Stomach (tissue), 8 donors: ENCODE measurements at regions not wholly inside any gene's neighbourhood (a gene's known extent, or its start where the extent isn't known, plus 50 kb on each side); places are given as distances from the start of the nearest gene placed in this dataset.

ENCODE experiments used
- DNase-seq, 2 donors: peaks; one replicate each; pipeline versions ENCODE4 v3.0.0 to v3.0.0-alpha.2; 2013 to 2019
- H3K27ac ChIP-seq, 5 donors: fragments of 200-600 bp in 4 of 5; sonication (generic) in 4 of 5; one replicate each; pipeline ENCODE4 v1.5.1; 2013 to 2019; ENCODE audit warnings: mild to moderate bottlenecking in 1 of 5, moderate library complexity in 1 of 5
- H3K27me3 ChIP-seq, 3 donors: fragments of 200-600 bp; sonication (generic); one replicate each; pipeline ENCODE4 v1.5.1; 2017 to 2019; ENCODE audit warnings: mixed run types in 1 of 3
- H3K36me3 ChIP-seq, 4 donors: fragments of 200-600 bp; sonication (generic); 1 replicate in 3 of 4; 2 replicates in 1 of 4; pipeline ENCODE4 v1.5.1; 2016 to 2019
- H3K4me1 ChIP-seq, 4 donors: fragments of 200-600 bp; sonication (generic); one replicate each; pipeline ENCODE4 v1.5.1; 2016 to 2019
- H3K4me3 ChIP-seq, 4 donors: fragments of 200-600 bp; sonication (generic) in 3 of 4; one replicate each; pipeline ENCODE4 v1.5.1; 2016 to 2019; ENCODE audit warnings: mild to moderate bottlenecking in 1 of 4
- H3K9me3 ChIP-seq, 4 donors: fragments of 200-600 bp; sonication (generic); one replicate each; pipeline ENCODE4 v1.5.1; 2016 to 2019
- EP300 ChIP-seq: sonication (generic); formaldehyde crosslinking; IDR thresholded peaks from one replicate; pipeline ENCODE4 v1.6.1; 2017; ENCODE audit warnings: antibody characterized with exemption
- POLR2A ChIP-seq, 4 donors: fragments of 450-650 bp; IDR thresholded peaks; one replicate each; pipeline ENCODE4 v1.6.1; 2016; ENCODE audit warnings: antibody characterized with exemption in 4 of 4, control low read depth in 2 of 4, mild to moderate bottlenecking in 1 of 4, moderate library complexity in 1 of 4
- POLR2AphosphoS5 ChIP-seq, 3 donors: sonication (generic); formaldehyde crosslinking; IDR thresholded peaks; one replicate each; pipeline ENCODE4 v1.6.1; 2016; ENCODE audit warnings: antibody characterized with exemption in 3 of 3
- WGBS, 5 donors: extraction: QIAGEN DNeasy Blood & Tissue Kit in 3 of 5; methylation state at CpG; one replicate each; pipeline versions ENCODE4 v1.1.5 to v1.1.7; 2013 to 2018; 5-methylcytosine and 5-hydroxymethylcytosine counted together
- intact Hi-C: fragments of 100-400 bp; cut with DNase I; formaldehyde crosslinking; loops from one replicate; pipeline ENCODE4 v1.15.1; 2023; ENCODE audit warnings: low total_unique reads
- TF ChIP-seq, protein P1 (sequence below), 7 experiments: fragments of 450-650 bp in 4 of 7; fragments of 200-600 bp in 3 of 7; sonication (generic) in 3 of 7; IDR thresholded peaks; one replicate each; pipeline ENCODE4 v1.5.1; 2016 to 2019; ENCODE audit warnings: antibody characterized with exemption in 7 of 7, control low read depth in 2 of 7, mild to moderate bottlenecking in 1 of 7
- donor health status: healthy with polysubstance abuse.
- donor health status: Bipolar disorder and iron deficiency.
- donor health status: healthy.

DNA sequence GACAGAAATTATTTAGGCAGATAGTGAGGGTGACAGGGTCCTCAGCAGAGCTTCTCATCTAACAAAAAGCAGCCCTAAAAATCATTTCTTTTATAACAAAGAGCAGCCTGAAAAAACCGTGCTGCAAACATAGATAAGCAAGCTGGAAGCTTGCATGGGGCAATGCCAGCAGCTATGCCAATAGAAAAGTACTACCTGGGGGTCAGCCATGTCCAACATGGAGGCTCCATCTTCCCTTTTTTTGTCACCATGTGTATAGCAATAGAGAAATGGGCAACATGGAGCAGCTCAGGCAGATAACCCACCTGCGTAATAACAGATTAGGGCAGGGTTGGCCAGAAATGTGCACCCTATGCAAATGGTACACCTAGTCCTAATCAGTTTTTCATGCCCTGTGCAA, 57.4 kb upstream of the IGLL5 start:
- Histone ChIP-seq H3K27me3 (peaks cover 0 to 20% (median 6%) of the 10 kb centered on the region in 3 donors), H3K36me3 (no peaks in the 10 kb centered on the region), H3K4me1 (no peaks in the 10 kb centered on the region), H3K4me3 (no peak overlapping the region), H3K27ac (no peak overlapping the region), H3K9me3 (peaks cover 0 to 14% (median 13%) of the 10 kb centered on the region in 4 donors)
- TF ChIP-seq POLR2AphosphoS5 (IDR thresholded peaks at IDR 0.05) (no peak), POLR2A (IDR thresholded peaks at IDR 0.05) (no peak), EP300 (no peak)
- TF ChIP-seq, protein P1, sequence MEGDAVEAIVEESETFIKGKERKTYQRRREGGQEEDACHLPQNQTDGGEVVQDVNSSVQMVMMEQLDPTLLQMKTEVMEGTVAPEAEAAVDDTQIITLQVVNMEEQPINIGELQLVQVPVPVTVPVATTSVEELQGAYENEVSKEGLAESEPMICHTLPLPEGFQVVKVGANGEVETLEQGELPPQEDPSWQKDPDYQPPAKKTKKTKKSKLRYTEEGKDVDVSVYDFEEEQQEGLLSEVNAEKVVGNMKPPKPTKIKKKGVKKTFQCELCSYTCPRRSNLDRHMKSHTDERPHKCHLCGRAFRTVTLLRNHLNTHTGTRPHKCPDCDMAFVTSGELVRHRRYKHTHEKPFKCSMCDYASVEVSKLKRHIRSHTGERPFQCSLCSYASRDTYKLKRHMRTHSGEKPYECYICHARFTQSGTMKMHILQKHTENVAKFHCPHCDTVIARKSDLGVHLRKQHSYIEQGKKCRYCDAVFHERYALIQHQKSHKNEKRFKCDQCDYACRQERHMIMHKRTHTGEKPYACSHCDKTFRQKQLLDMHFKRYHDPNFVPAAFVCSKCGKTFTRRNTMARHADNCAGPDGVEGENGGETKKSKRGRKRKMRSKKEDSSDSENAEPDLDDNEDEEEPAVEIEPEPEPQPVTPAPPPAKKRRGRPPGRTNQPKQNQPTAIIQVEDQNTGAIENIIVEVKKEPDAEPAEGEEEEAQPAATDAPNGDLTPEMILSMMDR (IDR thresholded peaks at IDR 0.05) = no peak
- WGBS, 5 donors = 52 to 60% (median 57%) methylated on average over 2 of the region's 2 CpGs
- intact Hi-C loops = no loop called here
- no peak for DNase-seq

DNA sequence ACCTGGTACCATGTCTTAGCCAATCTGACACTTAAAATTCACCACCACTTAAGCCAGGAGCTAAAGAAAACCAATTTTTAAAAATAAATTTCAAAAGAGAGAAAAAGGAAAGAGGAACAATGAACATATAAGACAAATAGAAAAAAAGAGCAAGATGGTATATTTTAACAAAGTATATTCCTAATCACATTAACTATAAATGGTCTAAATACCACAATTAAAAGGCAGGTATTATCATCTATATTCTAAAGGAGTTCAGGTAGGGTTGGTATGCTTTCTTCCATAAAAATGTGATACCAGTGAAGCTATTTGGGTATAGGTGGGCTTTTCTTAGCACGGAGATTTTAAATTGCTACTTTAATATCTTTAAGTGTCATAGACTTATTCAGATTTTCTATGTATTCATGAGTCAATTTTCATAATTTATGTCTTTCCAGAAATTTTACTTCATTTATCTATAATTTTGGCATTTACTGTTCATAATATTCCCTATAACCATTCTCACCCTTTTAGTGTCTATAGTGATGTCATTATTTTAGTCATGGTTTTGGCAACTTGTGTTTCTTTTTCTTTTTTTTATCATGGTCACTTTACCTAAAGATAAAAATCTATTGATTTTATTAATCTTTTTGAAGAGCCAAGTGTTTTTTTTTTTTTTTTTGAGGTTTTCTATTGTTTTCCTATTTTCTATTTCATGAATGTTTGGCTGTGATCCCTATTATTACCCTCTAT, 56.5 kb upstream of the IGLL5 start:
- no peak for DNase-seq
- Histone ChIP-seq H3K4me3 (no peak overlapping the region), H3K27me3 (peaks cover 0 to 23% (median 8%) of the 10 kb centered on the region in 3 donors), H3K4me1 (no peaks in the 10 kb centered on the region), H3K9me3 (peaks cover 0 to 14% (median 13%) of the 10 kb centered on the region in 4 donors), H3K27ac (no peak overlapping the region), H3K36me3 (no peaks in the 10 kb centered on the region)
- WGBS, 5 donors = 93 to 100% (median 97%) methylated on average over 1 of the region's 1 CpG
- intact Hi-C loops = no loop called here
- no peak for TF ChIP-seq POLR2A (IDR thresholded peaks at IDR 0.05)
- TF ChIP-seq, protein P1 (IDR thresholded peaks at IDR 0.05) = no peak
- TF ChIP-seq POLR2AphosphoS5 (IDR thresholded peaks at IDR 0.05) = no peak
- no peak for TF ChIP-seq EP300

DNA sequence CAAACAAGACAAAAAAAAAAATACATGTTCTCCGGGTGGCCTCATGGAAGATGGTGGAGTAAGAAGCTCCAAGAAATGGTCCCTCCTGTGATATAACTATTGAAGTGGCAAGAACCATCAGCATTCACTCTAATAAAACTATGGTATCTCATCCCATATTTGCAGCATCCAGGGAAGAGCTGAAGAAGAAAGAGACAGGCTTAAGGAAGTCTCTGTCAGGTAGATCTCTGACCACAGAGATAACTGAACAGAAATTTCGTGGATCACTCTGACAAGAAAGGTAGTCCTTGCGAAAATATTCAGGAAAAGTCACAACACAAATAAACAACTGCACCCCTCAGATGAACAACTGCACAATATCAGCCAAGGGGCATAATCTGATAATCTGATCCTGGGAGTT, 54.6 kb upstream of the IGLL5 start:
- H3K36me3 ChIP-seq = no peaks in the 10 kb centered on the region
- intact Hi-C loops = no loop called here
- no peak for TF ChIP-seq POLR2AphosphoS5 (IDR thresholded peaks at IDR 0.05)
- no peak for TF ChIP-seq POLR2A (IDR thresholded peaks at IDR 0.05)
- TF ChIP-seq EP300 = no peak
- TF ChIP-seq, protein P1 (IDR thresholded peaks at IDR 0.05) = no peak
- peaks cover 0 to 27% (median 8%) of the 10 kb centered on the region in 3 donors for H3K27me3 ChIP-seq
- H3K4me3 ChIP-seq = no peak overlapping the region
- H3K27ac ChIP-seq = no peak overlapping the region
- 78 to 83% (median 82%) methylated on average over 3 of the region's 3 CpGs for WGBS, 5 donors
- no peaks in the 10 kb centered on the region for H3K4me1 ChIP-seq
- no peak for DNase-seq
- peaks cover 0 to 14% (median 13%) of the 10 kb centered on the region in 4 donors for H3K9me3 ChIP-seq

DNA sequence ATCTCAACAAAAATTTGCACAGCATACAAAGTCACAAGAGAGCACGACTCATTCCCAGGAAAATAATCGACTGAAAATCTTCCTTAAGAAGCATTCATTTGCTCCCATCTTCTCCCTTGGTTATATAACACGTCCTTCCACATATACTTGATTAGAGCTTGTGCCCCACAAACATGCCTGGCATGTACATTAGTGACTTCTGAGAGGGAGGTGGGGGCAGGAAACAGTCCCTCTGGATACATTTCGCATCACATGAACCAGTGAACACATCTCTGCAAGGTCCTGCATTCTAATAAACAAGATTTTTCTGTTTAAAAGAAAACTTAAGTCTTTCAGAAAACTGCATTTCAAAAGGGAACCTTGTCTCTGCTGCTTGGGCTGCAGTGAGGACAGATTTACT, 54.1 kb upstream of the IGLL5 start:
- 62 to 80% (median 74%) methylated on average over 4 of the region's 4 CpGs for WGBS, 5 donors
- no peak overlapping the region for H3K4me3 ChIP-seq
- TF ChIP-seq POLR2AphosphoS5 (IDR thresholded peaks at IDR 0.05) (no peak), EP300 (no peak), POLR2A (IDR thresholded peaks at IDR 0.05) (no peak)
- TF ChIP-seq, protein P1 (IDR thresholded peaks at IDR 0.05) = no peak

More for the DNA sequence above, 54.1 kb upstream of the IGLL5 start:
- peaks cover 0 to 14% (median 13%) of the 10 kb centered on the region in 4 donors for H3K9me3 ChIP-seq
- intact Hi-C loops = no loop called here
- DNase-seq = no peak
- H3K27me3 ChIP-seq = peaks cover 0 to 27% (median 8%) of the 10 kb centered on the region in 3 donors
- no peak overlapping the region for H3K27ac ChIP-seq
- no peaks in the 10 kb centered on the region for H3K4me1 ChIP-seq
- H3K36me3 ChIP-seq = no peaks in the 10 kb centered on the region
